ENCODE measurements at regions not wholly inside any gene's neighbourhood (a gene's known extent, or its start where the extent isn't known, plus 50 kb on each side); places are given as distances from the start of the nearest gene placed in this dataset.

DNA sequence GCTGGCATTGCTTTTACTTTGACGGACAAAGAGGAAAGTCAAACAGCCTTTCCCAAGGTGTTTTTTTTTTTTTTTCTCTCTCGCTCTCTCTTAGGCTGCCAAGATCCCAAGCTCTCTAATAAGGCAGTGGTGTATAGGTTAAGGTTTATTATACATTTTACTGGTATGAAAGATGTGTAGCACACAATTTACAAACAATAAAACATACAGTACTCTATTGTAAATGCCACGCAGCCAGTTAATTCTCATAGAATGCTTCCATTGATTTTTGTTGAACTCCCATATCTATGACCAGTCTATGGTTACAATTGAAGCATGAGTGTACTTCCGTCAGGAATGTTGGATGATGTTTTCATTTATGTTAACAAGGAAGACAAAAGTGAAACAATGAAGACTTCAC is 106.4 kb upstream of the GSC start:
- no peak overlapping the region for H3K4me3 Mint-ChIP-seq
- no peak overlapping the region for H3K27ac Mint-ChIP-seq
- Histone ChIP-seq H3K79me2 (ENCODE audit: insufficient read depth, low read length) (no peaks in the 10 kb centered on the region), H2BK15ac (ENCODE audit: low read depth, low read length) (no peak overlapping the region), H3K23ac (ENCODE audit: insufficient read length, low read depth, low read length) (no peak overlapping the region), H4K5ac (ENCODE audit: insufficient read length, low read depth, low read length) (no peak overlapping the region), H2BK5ac (ENCODE audit: insufficient read length, low read length) (no peak overlapping the region), H3K9me3 (ENCODE audit: control insufficient read depth, low read depth, low read length) (no peaks in the 10 kb centered on the region), H3K27me3 (ENCODE audit: insufficient read depth, low read length) (no peaks in the 10 kb centered on the region), H3K4me2 (ENCODE audit: insufficient read depth, insufficient read length, low read length) (no peak overlapping the region), H2AK5ac (ENCODE audit: insufficient read length, low read length) (no peak overlapping the region), H3K27ac (ENCODE audit: insufficient read length, low read depth, low read length) (no peak overlapping the region), H2BK20ac (ENCODE audit: low read depth, low read length, poor library complexity, severe bottlenecking) (no peak overlapping the region), H3K4me1 (ENCODE audit: insufficient read depth, low read length) (no peaks in the 10 kb centered on the region), H4K20me1 (ENCODE audit: control insufficient read depth, insufficient read depth, insufficient read length) (no peaks in the 10 kb centered on the region), H4K8ac (replicated peaks; ENCODE audit: insufficient read length, low read depth, low read length) (no peak overlapping the region), H3K9ac (ENCODE audit: extremely low read depth, insufficient read length, low read length) (no peak overlapping the region), H2BK12ac (ENCODE audit: insufficient read length, low read depth, low read length) (no peak overlapping the region), H3K14ac (ENCODE audit: insufficient read depth, low read length) (no peak overlapping the region), H4K91ac (ENCODE audit: insufficient read length, low read depth, low read length) (no peak overlapping the region), H2AFZ (ENCODE audit: low read length) (no peak overlapping the region), H3T11ph (ENCODE audit: low read length) (no peak overlapping the region), H3K23me2 (ENCODE audit: insufficient read length, low read depth, low read length, poor library complexity, severe bottlenecking) (no peaks in the 10 kb centered on the region), H3K79me1 (ENCODE audit: insufficient read depth, low read depth, low read length, poor library complexity, severe bottlenecking) (no peaks in the 10 kb centered on the region), H2BK120ac (ENCODE audit: low read depth, low read length, poor library complexity, severe bottlenecking) (no peak overlapping the region), H3K4ac (ENCODE audit: low read depth, low read length) (no peak overlapping the region), H3K56ac (ENCODE audit: insufficient read length, low read depth, low read length) (no peak overlapping the region), H3K18ac (ENCODE audit: insufficient read length, low read depth, low read length) (no peak overlapping the region)
- H3K36me3 Mint-ChIP-seq (ENCODE audit: insufficient read depth in 1 of 3, low read depth in 3 of 3): no peaks in the 10 kb centered on the region
- DNase-seq: no peak
- peaks cover 1% of the 10 kb centered on the region for H3K27me3 Mint-ChIP-seq (ENCODE audit: low read depth)
- TF ChIP-seq, protein P1, sequence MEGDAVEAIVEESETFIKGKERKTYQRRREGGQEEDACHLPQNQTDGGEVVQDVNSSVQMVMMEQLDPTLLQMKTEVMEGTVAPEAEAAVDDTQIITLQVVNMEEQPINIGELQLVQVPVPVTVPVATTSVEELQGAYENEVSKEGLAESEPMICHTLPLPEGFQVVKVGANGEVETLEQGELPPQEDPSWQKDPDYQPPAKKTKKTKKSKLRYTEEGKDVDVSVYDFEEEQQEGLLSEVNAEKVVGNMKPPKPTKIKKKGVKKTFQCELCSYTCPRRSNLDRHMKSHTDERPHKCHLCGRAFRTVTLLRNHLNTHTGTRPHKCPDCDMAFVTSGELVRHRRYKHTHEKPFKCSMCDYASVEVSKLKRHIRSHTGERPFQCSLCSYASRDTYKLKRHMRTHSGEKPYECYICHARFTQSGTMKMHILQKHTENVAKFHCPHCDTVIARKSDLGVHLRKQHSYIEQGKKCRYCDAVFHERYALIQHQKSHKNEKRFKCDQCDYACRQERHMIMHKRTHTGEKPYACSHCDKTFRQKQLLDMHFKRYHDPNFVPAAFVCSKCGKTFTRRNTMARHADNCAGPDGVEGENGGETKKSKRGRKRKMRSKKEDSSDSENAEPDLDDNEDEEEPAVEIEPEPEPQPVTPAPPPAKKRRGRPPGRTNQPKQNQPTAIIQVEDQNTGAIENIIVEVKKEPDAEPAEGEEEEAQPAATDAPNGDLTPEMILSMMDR (conservative IDR thresholded peaks at IDR 0.05): no peak
- no peaks in the 10 kb centered on the region for H3K9me3 Mint-ChIP-seq
- H3K4me1 Mint-ChIP-seq: no peaks in the 10 kb centered on the region; a peak in 1 of 4 replicates
- WGBS (ENCODE audit: extremely low coverage, insufficient read length, low lambda C conversion rate): no CpG with 5 or more reads among the region's 4 CpGs

Data from H9 (cell line).